Chondrocyte (in vitro differentiated cells): ENCODE measurements at regions not wholly inside any gene's neighbourhood (a gene's known extent, or its start where the extent isn't known, plus 50 kb on each side); places are given as distances from the start of the nearest gene placed in this dataset.

Experiments used
- DNase-seq: peaks from one replicate; pipeline ENCODE4 v3.0.0; 2021; ENCODE audit warnings: mixed read lengths, low spot score
- H3K27ac Mint-ChIP-seq: one replicate; pipeline ENCODE4 v1.8.0; 2021; ENCODE audit warnings: mild to moderate bottlenecking, moderate library complexity, mixed read lengths; ENCODE audit not compliant: unreplicated experiment
- H3K27me3 Mint-ChIP-seq: 2 replicates; pipeline ENCODE4 v1.8.0; 2021; ENCODE audit warnings: low read depth, mixed read lengths
- H3K36me3 Mint-ChIP-seq: 2 replicates; pipeline ENCODE4 v1.8.0; 2021; ENCODE audit warnings: low read depth, mixed read lengths
- H3K4me1 Mint-ChIP-seq: 2 replicates; pipeline ENCODE4 v1.8.0; 2021; ENCODE audit warnings: low read depth, mild to moderate bottlenecking, mixed read lengths
- H3K4me3 Mint-ChIP-seq: one replicate; pipeline ENCODE4 v1.8.0; 2021; ENCODE audit warnings: mild to moderate bottlenecking, moderate library complexity, mixed read lengths; ENCODE audit not compliant: unreplicated experiment
- H3K9me3 Mint-ChIP-seq: 2 replicates; pipeline ENCODE4 v1.8.0; 2021; ENCODE audit warnings: low read depth, mixed read lengths
- CTCF ChIP-seq: fragments of 200-600 bp; sonication (generic); IDR thresholded peaks from 2 replicates; pipeline ENCODE4 v1.5.0; 2021; ENCODE audit warnings: antibody characterized with exemption, mild to moderate bottlenecking, moderate library complexity

- no peak for TF ChIP-seq CTCF
- peaks cover 2% of the 10 kb centered on the region for H3K9me3 Mint-ChIP-seq
- no peak overlapping the region for H3K27ac Mint-ChIP-seq
- no peak for DNase-seq
- no peak overlapping the region for H3K4me3 Mint-ChIP-seq
- H3K27me3 Mint-ChIP-seq = peaks cover 2% of the 10 kb centered on the region
- no peaks in the 10 kb centered on the region for H3K36me3 Mint-ChIP-seq
- H3K4me1 Mint-ChIP-seq = no peaks in the 10 kb centered on the region
These were observed 527.1 kb downstream of the STIM2 start for GRCh38 chr4:27387711-27388110.

DNA sequence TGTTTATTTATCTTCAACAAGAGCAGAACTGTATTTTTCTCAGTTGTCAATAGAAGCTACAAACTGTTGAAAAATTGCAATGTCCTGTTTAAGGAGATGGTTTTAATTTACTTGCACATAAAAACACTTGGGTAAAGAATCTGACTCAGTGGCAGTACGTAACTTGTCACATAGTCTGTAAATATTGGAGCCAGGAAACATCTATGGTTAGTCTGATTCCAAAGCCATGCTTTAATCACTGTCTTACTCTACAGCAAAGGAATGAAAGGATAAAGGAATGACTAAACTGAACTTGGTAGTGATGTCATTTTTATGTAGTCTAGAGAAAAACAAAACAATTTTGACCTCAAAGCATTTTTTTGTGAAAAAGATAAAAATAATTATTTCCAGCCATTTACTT, 537.2 kb downstream of the STIM2 start:
- Mint-ChIP-seq H3K4me3 (no peak overlapping the region), H3K36me3 (no peaks in the 10 kb centered on the region), H3K9me3 (peaks cover 30% of the 10 kb centered on the region), H3K27me3 (no peaks in the 10 kb centered on the region), H3K27ac (no peak overlapping the region), H3K4me1 (no peaks in the 10 kb centered on the region)
- TF ChIP-seq CTCF = no peak
- DNase-seq = no peak

GRCh38 chr4:27398631-27399310, 538.1 kb downstream of the STIM2 start:
- TF ChIP-seq CTCF = no peak
- Mint-ChIP-seq H3K36me3 (no peaks in the 10 kb centered on the region), H3K27ac (no peak overlapping the region), H3K4me1 (no peaks in the 10 kb centered on the region), H3K9me3 (peaks cover 30% of the 10 kb centered on the region), H3K4me3 (no peak overlapping the region), H3K27me3 (no peaks in the 10 kb centered on the region)
- DNase-seq = no peak

DNA sequence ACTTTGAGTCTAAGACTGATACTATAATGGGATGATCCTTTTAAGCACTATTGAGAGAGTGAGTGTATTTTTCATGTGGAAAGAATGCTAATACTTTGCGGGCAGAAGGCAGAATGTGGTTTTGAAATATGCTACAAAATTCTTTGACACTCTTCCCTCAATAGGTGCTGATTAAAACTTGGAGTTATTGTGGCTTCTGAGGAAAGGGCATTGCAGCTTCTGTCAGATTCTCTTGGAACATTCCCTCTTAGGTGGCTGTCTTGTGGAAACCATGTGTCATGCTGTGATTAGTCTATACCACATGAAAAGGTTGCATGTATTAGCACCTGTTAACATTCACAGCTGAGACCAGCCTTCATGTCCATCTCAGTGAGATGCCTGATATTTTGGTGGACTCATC, 547.0 kb downstream of the STIM2 start:
- Mint-ChIP-seq H3K27ac (no peak overlapping the region), H3K4me3 (no peak overlapping the region), H3K27me3 (no peaks in the 10 kb centered on the region), H3K36me3 (no peaks in the 10 kb centered on the region), H3K9me3 (peaks cover 35% of the 10 kb centered on the region), H3K4me1 (no peaks in the 10 kb centered on the region)
- no peak for TF ChIP-seq CTCF
- no peak for DNase-seq

GRCh38 chr4:27412613-27413012, 552.0 kb downstream of the STIM2 start:
- no peak overlapping the region for H3K4me3 Mint-ChIP-seq
- H3K27me3 Mint-ChIP-seq = no peaks in the 10 kb centered on the region
- DNase-seq = no peak
- peaks cover 15% of the 10 kb centered on the region for H3K9me3 Mint-ChIP-seq
- no peaks in the 10 kb centered on the region for H3K4me1 Mint-ChIP-seq
- no peaks in the 10 kb centered on the region for H3K36me3 Mint-ChIP-seq
- TF ChIP-seq CTCF = no peak
- no peak overlapping the region for H3K27ac Mint-ChIP-seq
